PC-9 (cell line): ENCODE measurements at regions not wholly inside any gene's neighbourhood (a gene's known extent, or its start where the extent isn't known, plus 50 kb on each side); places are given as distances from the start of the nearest gene placed in this dataset.
"Not testable (repeated sequence)": the region's sequence is repeated elsewhere in the genome, so short reads cannot be mapped to it uniquely, and the experiment has no call there.

Source experiments
- CTCF ChIP-seq: fragments of 200-600 bp; sonication (generic); conservative IDR thresholded peaks from 2 replicates; pipeline ENCODE4 v1.6.1; 2017; ENCODE audit warnings: mixed run types, antibody characterized with exemption, mild to moderate bottlenecking, moderate library complexity
- EZH2 ChIP-seq: fragments of 200-600 bp; sonication (generic); IDR thresholded peaks from 2 replicates; pipeline ENCODE4 v1.8.0; 2017; ENCODE audit warnings: antibody characterized with exemption, low read depth

GRCh38 chr2:87212938-87213337 lies 191.3 kb upstream of the PLGLB1 start:
- not testable (repeated sequence) for TF ChIP-seq CTCF, EZH2
